Body of pancreas (tissue), 4 donors: ENCODE measurements at regions not wholly inside any gene's neighbourhood (a gene's known extent, or its start where the extent isn't known, plus 50 kb on each side); places are given as distances from the start of the nearest gene placed in this dataset.

Source experiments
- ATAC-seq: fragments of 150-250 bp; one replicate; pipeline ENCODE4 v1.9.1; 2016
- DNase-seq, 4 donors: peaks; one replicate each; pipeline ENCODE4 v3.0.0-alpha.2; 2019
- H3K27ac ChIP-seq, 4 donors: fragments of 200-600 bp; sonication (generic); 1 replicate in 3 of 4; 2 replicates in 1 of 4; pipeline versions ENCODE4 v1.5.1 to v1.6.1; 2016 to 2019; ENCODE audit warnings: mild to moderate bottlenecking in 1 of 4, mixed read lengths in 1 of 4, moderate library complexity in 1 of 4
- H3K27me3 ChIP-seq, 2 donors: fragments of 200-600 bp; sonication (generic); one replicate each; pipeline ENCODE4 v1.6.0; 2016; ENCODE audit warnings: mild to moderate bottlenecking in 1 of 2
- H3K36me3 ChIP-seq, 2 donors: fragments of 200-600 bp; sonication (generic); replicated peaks in 1 of 2; 2 replicates each; pipeline ENCODE4 v1.5.1; 2016; ENCODE audit warnings: low read depth in 2 of 2; ENCODE audit not compliant: insufficient read depth in 1 of 2
- H3K4me1 ChIP-seq: fragments of 200-600 bp; sonication (generic); one replicate; pipeline ENCODE4 v1.6.0; 2016
- H3K4me3 ChIP-seq, 2 donors: fragments of 200-600 bp; sonication (generic); 1 replicate in 1 of 2; 2 replicates in 1 of 2; pipeline ENCODE4 v1.5.1; 2016 to 2019
- H3K9me3 ChIP-seq, 3 donors: fragments of 200-600 bp; sonication (generic); 1 replicate in 2 of 3; 2 replicates in 1 of 3; pipeline ENCODE4 v1.5.1; 2016
- POLR2A ChIP-seq, 3 donors: fragments of 450-650 bp; IDR thresholded peaks; one replicate each; pipeline ENCODE4 v1.6.1; 2016; ENCODE audit warnings: antibody characterized with exemption in 3 of 3, mild to moderate bottlenecking in 2 of 3
- WGBS, 2 donors: methylation state at CpG; one replicate each; pipeline ENCODE4 v1.1.5; 2017; 5-methylcytosine and 5-hydroxymethylcytosine counted together
- intact Hi-C: fragments of 100-400 bp; cut with DNase I; formaldehyde crosslinking; loops from one replicate; pipeline ENCODE4 v1.15.1; 2023
- TF ChIP-seq, protein P1 (sequence below), 7 experiments: fragments of 450-650 bp in 4 of 7; fragments of 200-600 bp in 3 of 7; sonication (generic) in 3 of 7; IDR thresholded peaks; one replicate each; pipeline ENCODE4 v1.5.1; 2016 to 2019; ENCODE audit warnings: antibody characterized with exemption in 7 of 7

DNA sequence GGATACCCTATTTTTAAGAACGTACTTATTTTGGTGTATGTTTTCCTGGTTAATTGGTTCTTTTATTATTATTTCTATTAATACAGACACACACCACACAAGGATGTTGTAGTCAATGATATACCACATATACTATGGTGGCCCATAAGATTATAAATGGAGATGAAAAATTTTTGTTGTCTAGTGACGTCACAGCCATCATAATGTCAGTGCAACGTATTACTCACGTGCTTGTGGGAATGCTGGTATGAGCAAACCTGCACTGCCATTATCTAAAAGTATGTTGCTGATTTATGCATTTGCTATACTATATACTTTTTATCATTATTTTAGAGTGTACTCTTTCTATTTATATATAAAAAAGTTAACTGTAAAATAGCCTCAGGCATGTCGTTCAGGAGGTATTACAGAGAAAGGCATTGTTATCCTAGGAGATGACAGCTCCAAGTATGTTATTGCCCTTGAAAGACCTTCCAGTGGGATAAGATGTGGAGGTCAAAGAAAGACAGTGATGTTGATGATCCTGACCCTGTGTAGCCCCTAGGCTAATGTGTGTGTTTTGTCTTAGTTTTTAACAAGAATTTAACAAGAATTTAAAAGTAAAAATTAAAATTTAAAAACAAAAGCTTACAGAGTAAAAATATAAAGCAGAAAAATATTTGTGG is 65.6 kb upstream of the SGCD start:
- intact Hi-C loops, result no loop called here
- ATAC-seq, result no peak
- Histone ChIP-seq H3K4me3 (no peak overlapping the region), H3K4me1 (no peaks in the 10 kb centered on the region), H3K27me3 (no peaks in the 10 kb centered on the region), H3K36me3 (no peaks in the 10 kb centered on the region), H3K9me3 (no peaks in the 10 kb centered on the region), H3K27ac (no peak overlapping the region)
- DNase-seq, result no peak
- 66 to 76% methylated on average over 5 of the region's 5 CpGs for WGBS, 2 donors
- TF ChIP-seq, protein P1, sequence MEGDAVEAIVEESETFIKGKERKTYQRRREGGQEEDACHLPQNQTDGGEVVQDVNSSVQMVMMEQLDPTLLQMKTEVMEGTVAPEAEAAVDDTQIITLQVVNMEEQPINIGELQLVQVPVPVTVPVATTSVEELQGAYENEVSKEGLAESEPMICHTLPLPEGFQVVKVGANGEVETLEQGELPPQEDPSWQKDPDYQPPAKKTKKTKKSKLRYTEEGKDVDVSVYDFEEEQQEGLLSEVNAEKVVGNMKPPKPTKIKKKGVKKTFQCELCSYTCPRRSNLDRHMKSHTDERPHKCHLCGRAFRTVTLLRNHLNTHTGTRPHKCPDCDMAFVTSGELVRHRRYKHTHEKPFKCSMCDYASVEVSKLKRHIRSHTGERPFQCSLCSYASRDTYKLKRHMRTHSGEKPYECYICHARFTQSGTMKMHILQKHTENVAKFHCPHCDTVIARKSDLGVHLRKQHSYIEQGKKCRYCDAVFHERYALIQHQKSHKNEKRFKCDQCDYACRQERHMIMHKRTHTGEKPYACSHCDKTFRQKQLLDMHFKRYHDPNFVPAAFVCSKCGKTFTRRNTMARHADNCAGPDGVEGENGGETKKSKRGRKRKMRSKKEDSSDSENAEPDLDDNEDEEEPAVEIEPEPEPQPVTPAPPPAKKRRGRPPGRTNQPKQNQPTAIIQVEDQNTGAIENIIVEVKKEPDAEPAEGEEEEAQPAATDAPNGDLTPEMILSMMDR (IDR thresholded peaks at IDR 0.05), result no peak
- TF ChIP-seq POLR2A (IDR thresholded peaks at IDR 0.05), result no peak

DNA sequence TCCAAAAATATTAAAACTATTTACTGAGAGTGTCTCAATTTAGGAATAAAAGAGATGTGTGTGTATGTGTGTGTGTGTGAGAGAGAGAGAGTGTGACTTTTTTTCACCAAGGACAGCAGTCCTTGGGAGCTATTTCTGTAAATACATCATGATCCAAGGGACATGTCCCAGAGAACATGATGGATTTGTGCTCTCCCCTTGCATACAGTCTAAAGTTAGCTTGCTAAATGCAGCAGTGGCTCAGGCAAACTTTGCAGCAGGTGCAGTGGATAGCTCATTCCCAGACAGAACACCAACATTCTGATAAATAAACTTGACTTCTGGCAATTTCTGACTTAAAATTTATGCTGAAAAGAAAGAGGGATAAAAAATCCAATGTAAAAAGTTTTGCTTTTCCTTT is 55.4 kb upstream of the SGCD start:
- no peak for ATAC-seq

DNA sequence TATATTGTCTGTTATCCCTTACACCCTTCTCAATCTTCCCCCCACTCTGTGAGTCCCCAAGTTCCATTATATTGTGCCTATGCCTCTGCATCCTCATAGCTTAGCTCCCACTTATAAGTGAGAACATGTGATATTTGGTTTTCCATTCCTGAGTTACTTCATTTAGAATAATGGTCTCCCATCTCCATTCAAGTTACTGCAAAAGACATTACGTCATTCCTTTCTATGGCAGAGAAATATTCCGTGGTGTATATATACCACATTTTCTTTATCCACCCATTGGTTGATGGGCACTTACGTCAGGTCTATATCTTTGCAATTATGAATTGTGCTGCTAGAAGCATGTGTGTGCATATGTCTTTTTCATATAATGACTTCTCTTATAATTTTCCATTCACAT is 54.8 kb upstream of the SGCD start:
- no peak overlapping the region for H3K4me3 ChIP-seq
- no peaks in the 10 kb centered on the region for H3K27me3 ChIP-seq
- no peaks in the 10 kb centered on the region for H3K9me3 ChIP-seq
- intact Hi-C loops, result no loop called here
- ATAC-seq, result no peak
- H3K4me1 ChIP-seq, result no peaks in the 10 kb centered on the region
- DNase-seq, result no peak
- no peak overlapping the region for H3K27ac ChIP-seq
- no peaks in the 10 kb centered on the region for H3K36me3 ChIP-seq
- WGBS, 2 donors, result 69 to 79% methylated on average over 3 of the region's 3 CpGs
- TF ChIP-seq POLR2A (IDR thresholded peaks at IDR 0.05), result no peak
- TF ChIP-seq, protein P1 (IDR thresholded peaks at IDR 0.05), result no peak

More for the DNA sequence above, 55.4 kb upstream of the SGCD start:
- Histone ChIP-seq H3K36me3 (no peaks in the 10 kb centered on the region), H3K9me3 (no peaks in the 10 kb centered on the region), H3K4me1 (no peaks in the 10 kb centered on the region), H3K27ac (no peak overlapping the region), H3K4me3 (no peak overlapping the region), H3K27me3 (no peaks in the 10 kb centered on the region)
- no peak for DNase-seq
- intact Hi-C loops, result no loop called here
- TF ChIP-seq, protein P1 (IDR thresholded peaks at IDR 0.05), result no peak
- no peak for TF ChIP-seq POLR2A (IDR thresholded peaks at IDR 0.05)

DNA sequence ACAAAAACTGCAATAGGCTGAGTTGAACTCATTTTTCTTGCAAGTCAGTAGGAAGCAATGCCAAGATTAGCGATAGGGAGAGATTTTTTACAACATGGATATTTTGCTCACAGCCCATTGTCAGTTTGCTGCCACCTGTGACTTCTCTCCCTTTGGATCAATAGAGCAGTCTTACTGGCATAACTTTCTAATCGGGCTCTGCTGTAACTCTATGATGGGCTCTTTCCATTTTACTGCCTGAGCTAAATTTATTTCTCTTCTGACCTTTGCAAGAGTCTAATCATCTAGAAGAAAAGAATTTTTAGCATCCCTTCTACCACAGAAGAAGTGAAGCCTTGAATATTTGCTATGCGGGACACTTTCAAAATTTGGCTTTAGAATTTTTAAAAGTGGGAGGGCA is 53.6 kb upstream of the SGCD start:
- 24 to 38% methylated on average over 3 of the region's 3 CpGs for WGBS, 2 donors
- TF ChIP-seq, protein P1 (IDR thresholded peaks at IDR 0.05), result no peak
- no peak for TF ChIP-seq POLR2A (IDR thresholded peaks at IDR 0.05)
- intact Hi-C loops, result no loop called here
- Histone ChIP-seq H3K9me3 (no peaks in the 10 kb centered on the region), H3K27me3 (no peaks in the 10 kb centered on the region), H3K4me1 (no peaks in the 10 kb centered on the region), H3K27ac (no peak overlapping the region), H3K4me3 (no peak overlapping the region), H3K36me3 (no peaks in the 10 kb centered on the region)
- no peak for DNase-seq
- ATAC-seq, result no peak

DNA sequence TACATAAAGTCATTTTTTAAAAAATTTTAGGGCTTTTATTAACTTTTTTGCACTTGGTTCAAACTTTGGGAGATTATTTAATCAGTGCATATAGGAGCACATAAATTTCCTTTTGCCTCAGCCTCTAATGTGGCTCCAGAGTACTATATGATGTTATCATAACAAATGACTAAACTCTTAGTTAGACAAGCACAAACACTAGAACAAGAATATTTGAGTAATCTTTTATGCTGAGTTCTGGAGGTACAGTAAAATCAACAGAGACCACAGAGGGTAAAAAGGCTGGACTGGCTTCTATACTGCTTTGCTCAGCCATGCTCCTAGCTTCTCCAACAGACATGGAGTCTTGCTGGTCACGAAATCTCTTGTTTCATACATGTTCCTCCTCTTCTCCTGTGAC is 52.5 kb upstream of the SGCD start:
- Histone ChIP-seq H3K4me1 (no peaks in the 10 kb centered on the region), H3K27me3 (no peaks in the 10 kb centered on the region), H3K27ac (no peak overlapping the region), H3K4me3 (no peak overlapping the region), H3K9me3 (no peaks in the 10 kb centered on the region), H3K36me3 (no peaks in the 10 kb centered on the region)
- WGBS, 2 donors, result 44 to 71% methylated on average over 1 of the region's 1 CpG
- ATAC-seq, result no peak
- intact Hi-C loops, result no loop called here
- no peak for DNase-seq
- TF ChIP-seq POLR2A (IDR thresholded peaks at IDR 0.05), result no peak
- TF ChIP-seq, protein P1 (IDR thresholded peaks at IDR 0.05), result no peak
